ENCODE measurements at regions not wholly inside any gene's neighbourhood (a gene's known extent, or its start where the extent isn't known, plus 50 kb on each side); places are given as distances from the start of the nearest gene placed in this dataset.
"Not testable (repeated sequence)": the region's sequence is repeated elsewhere in the genome, so short reads cannot be mapped to it uniquely, and the experiment has no call there.

DNA sequence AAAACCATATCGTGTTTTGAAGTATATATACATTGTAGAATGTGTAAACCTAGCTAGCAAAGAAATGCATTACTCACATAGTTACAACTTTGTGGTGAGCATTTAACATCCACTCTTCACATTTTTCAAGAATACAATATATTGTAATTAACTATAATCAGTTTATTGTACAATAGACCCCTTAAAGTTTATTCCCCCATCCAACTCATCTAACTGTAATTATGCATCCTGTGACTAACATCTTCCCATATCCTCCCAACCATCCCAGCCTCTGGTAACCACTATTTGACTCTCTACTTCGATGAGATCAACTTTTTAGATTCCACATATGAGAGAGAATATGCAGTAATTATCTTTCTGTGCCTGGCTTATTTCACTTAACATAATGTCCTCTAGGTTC lies 526.4 kb downstream of the KIF20B start:
- H3K36me3 ChIP-seq (ENCODE audit: control insufficient read depth, insufficient read depth, low read length) = no peaks in the 10 kb centered on the region
- H3K79me2 ChIP-seq = peaks cover 2% of the 10 kb centered on the region
- TF ChIP-seq, protein P1, sequence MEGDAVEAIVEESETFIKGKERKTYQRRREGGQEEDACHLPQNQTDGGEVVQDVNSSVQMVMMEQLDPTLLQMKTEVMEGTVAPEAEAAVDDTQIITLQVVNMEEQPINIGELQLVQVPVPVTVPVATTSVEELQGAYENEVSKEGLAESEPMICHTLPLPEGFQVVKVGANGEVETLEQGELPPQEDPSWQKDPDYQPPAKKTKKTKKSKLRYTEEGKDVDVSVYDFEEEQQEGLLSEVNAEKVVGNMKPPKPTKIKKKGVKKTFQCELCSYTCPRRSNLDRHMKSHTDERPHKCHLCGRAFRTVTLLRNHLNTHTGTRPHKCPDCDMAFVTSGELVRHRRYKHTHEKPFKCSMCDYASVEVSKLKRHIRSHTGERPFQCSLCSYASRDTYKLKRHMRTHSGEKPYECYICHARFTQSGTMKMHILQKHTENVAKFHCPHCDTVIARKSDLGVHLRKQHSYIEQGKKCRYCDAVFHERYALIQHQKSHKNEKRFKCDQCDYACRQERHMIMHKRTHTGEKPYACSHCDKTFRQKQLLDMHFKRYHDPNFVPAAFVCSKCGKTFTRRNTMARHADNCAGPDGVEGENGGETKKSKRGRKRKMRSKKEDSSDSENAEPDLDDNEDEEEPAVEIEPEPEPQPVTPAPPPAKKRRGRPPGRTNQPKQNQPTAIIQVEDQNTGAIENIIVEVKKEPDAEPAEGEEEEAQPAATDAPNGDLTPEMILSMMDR (IDR thresholded peaks at IDR 0.05) = no peak
- H3K27me3 ChIP-seq (ENCODE audit: control insufficient read depth, insufficient read depth, low read length) = no peaks in the 10 kb centered on the region
- H3K9me3 ChIP-seq (ENCODE audit: control insufficient read depth, low read length) = no peaks in the 10 kb centered on the region
- no peak overlapping the region for H3K27ac ChIP-seq
- no peak overlapping the region for H3K4me3 ChIP-seq (ENCODE audit: low read depth, low read length)
- no peak overlapping the region for H2AFZ ChIP-seq
- no peak overlapping the region for H3K4me2 ChIP-seq (ENCODE audit: low read length)
- H3K4me1 ChIP-seq = peaks cover 10% of the 10 kb centered on the region
- no peak overlapping the region for H3K9ac ChIP-seq

DNA sequence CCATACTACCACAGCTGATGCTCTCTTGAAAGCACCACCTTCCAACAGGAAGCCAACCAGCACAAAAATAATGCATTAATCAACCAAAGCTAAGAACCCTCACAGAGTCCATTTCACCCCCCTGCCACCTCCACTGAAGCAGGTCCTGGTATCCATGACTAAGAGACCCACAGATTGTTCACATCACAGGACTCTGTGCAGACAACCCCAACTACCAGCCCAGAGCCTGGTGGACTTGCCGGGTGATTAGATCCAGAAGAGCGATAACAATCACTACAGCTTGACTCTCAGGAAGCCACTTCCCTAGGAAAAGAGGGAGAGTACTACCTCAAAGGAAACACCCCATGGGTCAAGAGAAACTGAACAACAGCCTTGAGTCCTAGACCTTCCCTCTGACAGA lies 528.1 kb downstream of the KIF20B start:
- Histone ChIP-seq H3K4me3 (ENCODE audit: low read depth, low read length) (no peak overlapping the region), H2AFZ (no peak overlapping the region), H3K36me3 (ENCODE audit: control insufficient read depth, insufficient read depth, low read length) (no peaks in the 10 kb centered on the region), H3K9me3 (ENCODE audit: control insufficient read depth, low read length) (no peaks in the 10 kb centered on the region), H3K4me1 (no peaks in the 10 kb centered on the region), H3K9ac (no peak overlapping the region), H3K27ac (no peak overlapping the region), H3K27me3 (ENCODE audit: control insufficient read depth, insufficient read depth, low read length) (no peaks in the 10 kb centered on the region), H3K79me2 (peaks cover 2% of the 10 kb centered on the region), H3K4me2 (ENCODE audit: low read length) (no peak overlapping the region)
- TF ChIP-seq, protein P1 (IDR thresholded peaks at IDR 0.05) = no peak

DNA sequence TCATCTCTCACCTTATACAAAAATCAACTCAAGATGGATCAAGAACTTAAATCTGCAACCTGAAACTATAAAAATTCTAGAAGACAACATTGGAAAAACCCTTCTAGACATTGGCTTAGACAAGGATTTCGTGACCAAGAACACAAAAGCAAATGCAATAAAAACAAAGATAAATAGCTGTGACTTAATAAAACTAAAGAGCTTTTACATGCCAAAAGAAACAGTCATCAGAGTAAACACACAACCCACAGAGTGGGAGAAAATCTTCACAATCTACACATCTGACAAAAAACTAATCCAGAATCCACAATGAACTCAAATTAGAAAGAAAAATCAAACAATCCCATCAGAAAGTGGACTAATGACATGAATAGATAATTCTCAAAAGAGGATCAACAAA lies 532.4 kb downstream of the KIF20B start:
- not testable (repeated sequence) for H2AFZ ChIP-seq; H3K9ac ChIP-seq; H3K27ac ChIP-seq; H3K27me3 ChIP-seq (ENCODE audit: control insufficient read depth, insufficient read depth, low read length); H3K4me1 ChIP-seq; H3K4me3 ChIP-seq (ENCODE audit: low read depth, low read length); H3K79me2 ChIP-seq; H3K4me2 ChIP-seq (ENCODE audit: low read length); H3K9me3 ChIP-seq (ENCODE audit: control insufficient read depth, low read length); H3K36me3 ChIP-seq (ENCODE audit: control insufficient read depth, insufficient read depth, low read length)

DNA sequence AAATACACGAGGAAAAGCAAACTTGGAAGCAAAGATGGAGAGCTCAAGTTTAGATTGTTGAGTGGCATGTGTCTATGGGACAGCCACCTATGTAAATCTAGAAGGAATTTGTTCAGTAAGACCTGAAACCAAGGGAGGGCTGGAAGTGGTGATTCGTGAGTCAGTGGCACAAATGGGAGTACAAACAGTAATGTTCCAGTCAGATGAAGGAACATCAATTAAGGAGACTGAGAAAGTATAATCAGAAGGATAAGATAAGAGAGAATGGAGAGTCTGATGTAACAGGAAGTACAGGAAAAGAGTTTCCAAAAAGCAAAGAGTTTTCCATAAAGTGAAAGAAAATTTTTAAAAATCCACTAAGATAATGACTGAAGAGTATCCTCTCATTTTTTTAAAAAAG lies 544.2 kb downstream of the KIF20B start:
- Histone ChIP-seq H3K4me3 (ENCODE audit: low read depth, low read length) (no peak overlapping the region), H3K4me1 (no peaks in the 10 kb centered on the region), H3K79me2 (no peaks in the 10 kb centered on the region), H3K36me3 (ENCODE audit: control insufficient read depth, insufficient read depth, low read length) (no peaks in the 10 kb centered on the region), H3K9ac (no peak overlapping the region), H2AFZ (no peak overlapping the region), H3K9me3 (ENCODE audit: control insufficient read depth, low read length) (no peaks in the 10 kb centered on the region), H3K27me3 (ENCODE audit: control insufficient read depth, insufficient read depth, low read length) (no peaks in the 10 kb centered on the region), H3K4me2 (ENCODE audit: low read length) (no peak overlapping the region), H3K27ac (no peak overlapping the region)
- TF ChIP-seq, protein P1 (IDR thresholded peaks at IDR 0.05) = no peak

DNA sequence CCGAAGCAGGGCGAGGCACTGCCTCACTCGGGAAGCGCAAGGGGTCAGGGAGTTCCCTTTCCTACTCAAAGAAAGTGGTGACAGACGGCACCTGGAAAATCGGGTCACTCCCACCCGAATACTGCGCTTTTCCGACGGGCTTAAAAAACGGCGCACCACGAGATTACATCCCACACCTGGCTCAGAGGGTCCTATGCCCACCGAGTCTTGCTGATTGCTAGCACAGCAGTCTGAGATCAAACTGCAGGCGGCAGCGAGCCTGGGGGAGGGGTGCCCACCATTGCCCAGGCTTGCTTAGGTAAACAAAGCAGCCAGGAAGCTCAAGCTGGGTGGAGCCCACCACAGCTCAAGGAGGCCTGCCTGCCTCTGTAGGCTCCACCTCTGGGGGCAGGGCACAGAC lies 549.4 kb downstream of the KIF20B start:
- not testable (repeated sequence) for H3K9me3 ChIP-seq (ENCODE audit: control insufficient read depth, low read length); H3K27me3 ChIP-seq (ENCODE audit: control insufficient read depth, insufficient read depth, low read length); H3K27ac ChIP-seq; H3K79me2 ChIP-seq; H3K4me1 ChIP-seq; H3K4me3 ChIP-seq (ENCODE audit: low read depth, low read length); H3K9ac ChIP-seq; H3K4me2 ChIP-seq (ENCODE audit: low read length); H3K36me3 ChIP-seq (ENCODE audit: control insufficient read depth, insufficient read depth, low read length); H2AFZ ChIP-seq

DNA sequence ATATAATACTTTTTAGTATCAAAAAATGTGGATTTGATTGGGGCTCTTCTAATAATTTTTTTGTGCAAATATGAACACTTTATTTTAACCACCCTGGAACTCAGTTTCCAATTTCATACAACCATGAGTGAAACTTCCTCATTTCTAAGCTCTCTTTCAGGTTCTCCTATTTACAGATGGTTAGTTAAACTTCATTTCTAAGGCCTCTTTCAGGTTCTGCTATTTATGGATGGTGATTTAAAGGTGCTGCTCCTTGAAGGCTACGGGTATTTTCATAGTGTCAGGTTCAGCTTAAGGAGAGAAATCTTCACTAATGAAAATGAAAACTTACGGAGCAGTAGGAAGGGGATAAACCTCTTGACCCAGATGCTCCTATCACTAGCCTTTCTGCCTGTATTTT lies 568.3 kb downstream of the KIF20B start:
- H2AFZ ChIP-seq = no peak overlapping the region

More for the DNA sequence above, 568.3 kb downstream of the KIF20B start:
- H3K9me3 ChIP-seq (ENCODE audit: control insufficient read depth, low read length) = no peaks in the 10 kb centered on the region
- no peaks in the 10 kb centered on the region for H3K79me2 ChIP-seq
- no peak overlapping the region for H3K4me2 ChIP-seq (ENCODE audit: low read length)
- no peak overlapping the region for H3K27ac ChIP-seq
- H3K27me3 ChIP-seq (ENCODE audit: control insufficient read depth, insufficient read depth, low read length) = no peaks in the 10 kb centered on the region
- no peak overlapping the region for H3K4me3 ChIP-seq (ENCODE audit: low read depth, low read length)
- H3K4me1 ChIP-seq = no peaks in the 10 kb centered on the region
- TF ChIP-seq, protein P1 (IDR thresholded peaks at IDR 0.05) = no peak
- H3K9ac ChIP-seq = no peak overlapping the region
- H3K36me3 ChIP-seq (ENCODE audit: control insufficient read depth, insufficient read depth, low read length) = no peaks in the 10 kb centered on the region

Data from parathyroid adenoma (tissue), 2 donors.